ENCODE measurements at regions not wholly inside any gene's neighbourhood (a gene's known extent, or its start where the extent isn't known, plus 50 kb on each side); places are given as distances from the start of the nearest gene placed in this dataset.

DNA sequence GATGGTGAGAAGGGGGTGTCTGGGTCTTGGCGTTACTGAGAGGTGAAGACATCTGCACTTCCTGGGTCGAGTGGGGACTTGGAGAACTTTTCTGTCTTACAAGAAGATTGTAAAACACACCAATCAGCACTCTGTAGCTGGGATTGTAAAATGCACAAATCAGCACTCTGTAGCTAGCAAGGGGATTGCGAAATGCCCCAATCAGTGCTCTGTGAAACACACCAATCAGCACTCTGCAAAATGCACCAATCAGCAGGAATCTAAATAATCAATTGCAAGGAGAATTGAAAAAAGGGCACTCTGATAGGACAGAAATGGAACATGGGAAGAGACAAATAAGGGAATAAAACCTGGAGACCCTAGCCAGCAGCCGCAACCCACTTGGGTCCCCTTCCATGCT, 376.1 kb upstream of the SFSWAP start:
- TF ChIP-seq FOXK2 (IDR thresholded peaks at IDR 0.05) (no peak), SUZ12 (IDR thresholded peaks at IDR 0.05) (no peak), ELF4 (IDR thresholded peaks at IDR 0.05) (no peak), FOXA1 (IDR thresholded peaks at IDR 0.05) (no peak), BHLHE40 (IDR thresholded peaks at IDR 0.05; ENCODE audit: borderline replicate concordance) (no peak)
